ENCODE measurements at regions not wholly inside any gene's neighbourhood (a gene's known extent, or its start where the extent isn't known, plus 50 kb on each side); places are given as distances from the start of the nearest gene placed in this dataset.
"Not testable (repeated sequence)": the region's sequence is repeated elsewhere in the genome, so short reads cannot be mapped to it uniquely, and the experiment has no call there.

DNA sequence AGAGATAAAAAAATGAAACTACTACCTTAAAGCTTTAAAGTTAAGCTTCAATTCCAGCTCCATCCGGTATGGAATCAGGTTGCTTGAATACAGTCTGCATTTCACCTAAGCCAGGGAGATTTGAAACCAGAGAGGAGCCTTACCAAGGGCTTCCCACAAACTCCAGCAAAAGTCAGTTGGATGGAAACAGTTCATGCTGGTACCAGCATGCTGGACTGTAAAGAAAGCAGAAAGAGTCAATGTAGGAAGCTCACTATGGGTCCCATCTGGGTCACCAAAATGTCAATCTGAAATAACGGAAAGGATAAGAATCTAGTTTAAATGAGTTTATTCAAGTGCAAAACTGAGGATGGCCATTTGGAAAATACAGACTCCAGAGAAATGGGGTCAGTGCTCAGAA, 65.3 kb downstream of the CDO1 start:
- DNase-seq, result no peak

DNA sequence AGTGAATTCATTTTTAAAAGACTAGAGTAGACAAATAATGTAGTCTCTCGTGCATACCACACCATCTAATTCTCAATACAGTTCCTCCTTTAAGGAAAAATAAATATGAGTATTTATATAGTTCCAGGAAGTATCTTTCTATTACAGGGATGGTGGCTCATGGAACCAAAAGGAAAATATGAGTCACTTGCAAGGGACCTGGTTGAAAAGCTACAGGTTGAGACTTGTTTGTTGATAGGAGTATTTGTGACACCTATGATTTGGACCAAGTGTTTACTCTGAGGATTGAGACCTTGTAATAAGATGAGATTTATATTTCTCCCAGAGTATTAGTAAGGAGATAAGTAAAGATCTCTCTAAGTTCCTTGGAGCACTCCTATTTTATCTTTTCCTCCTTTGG, 67.4 kb downstream of the CDO1 start:
- DNase-seq, result peak in 1 of 3 experiments; percentile 19

DNA sequence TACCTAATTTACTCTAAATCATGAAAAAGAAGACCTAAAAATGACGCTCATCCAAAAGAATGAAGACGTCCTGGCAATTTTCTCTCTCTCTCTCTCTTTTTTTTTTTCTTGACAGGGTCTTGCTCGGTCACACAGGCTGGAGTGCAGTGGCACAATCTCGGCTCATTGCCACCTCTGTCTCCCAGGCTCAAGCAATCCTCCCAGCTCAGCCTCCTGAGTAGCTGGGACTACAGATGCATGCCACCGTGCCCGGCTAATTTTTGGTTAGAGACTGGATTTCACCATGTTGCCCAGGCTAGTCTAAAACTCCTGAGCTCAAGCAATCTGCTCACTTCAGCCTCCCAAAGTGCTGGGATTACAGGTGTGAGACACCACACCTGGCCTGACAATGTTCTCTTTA, 77.2 kb downstream of the CDO1 start:
- not testable (repeated sequence) for DNase-seq

DNA sequence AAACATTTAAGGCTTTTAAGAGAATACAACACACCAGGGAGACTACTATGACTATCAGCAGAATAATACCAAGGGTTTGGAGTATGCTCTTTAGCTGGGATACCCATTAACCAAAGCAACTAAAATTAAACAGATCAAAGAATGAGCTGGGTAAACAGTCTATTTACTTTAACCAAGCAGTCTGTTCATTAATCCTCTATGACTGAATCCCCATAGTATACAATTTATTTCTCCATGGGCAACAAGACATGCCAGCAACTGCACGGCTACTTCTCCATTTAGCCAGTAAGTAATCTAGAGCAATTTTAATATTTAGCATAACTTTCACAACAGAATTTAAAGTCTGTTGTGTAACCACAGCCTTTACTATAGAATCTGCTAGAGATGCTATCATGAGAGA, 77.6 kb downstream of the CDO1 start:
- peak in 2 of 3 experiments; percentile 2 to 52 for DNase-seq

DNA sequence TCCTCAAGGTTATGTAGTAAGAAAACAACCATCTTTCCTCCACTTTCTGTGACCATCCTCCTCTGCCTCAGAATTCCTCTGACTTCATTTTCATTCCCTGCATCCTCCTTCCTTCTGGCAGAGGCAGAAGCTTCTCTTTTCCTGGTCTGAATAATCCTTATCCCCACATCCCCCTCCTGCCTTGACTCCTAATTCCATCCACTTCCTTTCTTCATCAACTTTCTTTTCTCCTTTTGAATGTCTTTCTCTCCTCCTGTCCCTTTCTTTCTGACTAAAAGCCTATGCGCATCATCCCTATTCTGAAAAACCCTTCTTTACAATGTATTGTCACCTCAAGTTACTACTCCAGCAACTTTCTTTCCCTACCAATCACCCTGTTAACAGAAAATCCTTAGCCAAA, 79.0 kb downstream of the CDO1 start:
- no peak for DNase-seq

DNA sequence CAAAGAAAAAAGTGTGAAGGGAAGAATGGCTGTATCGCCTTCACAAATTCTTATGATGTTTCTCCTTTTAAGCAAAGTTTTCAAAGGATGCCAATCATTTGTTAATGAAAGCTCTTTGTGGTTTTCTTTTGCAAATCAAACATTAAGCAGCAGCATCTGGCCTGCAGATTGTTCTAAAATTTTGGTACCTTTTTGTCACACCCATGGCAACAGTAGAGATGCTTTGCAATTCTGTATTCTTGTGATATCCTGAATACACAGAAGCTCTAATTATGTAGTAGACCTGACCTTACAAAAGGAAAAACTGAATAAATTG, 79.8 kb downstream of the CDO1 start:
- no peak for DNase-seq

DNA sequence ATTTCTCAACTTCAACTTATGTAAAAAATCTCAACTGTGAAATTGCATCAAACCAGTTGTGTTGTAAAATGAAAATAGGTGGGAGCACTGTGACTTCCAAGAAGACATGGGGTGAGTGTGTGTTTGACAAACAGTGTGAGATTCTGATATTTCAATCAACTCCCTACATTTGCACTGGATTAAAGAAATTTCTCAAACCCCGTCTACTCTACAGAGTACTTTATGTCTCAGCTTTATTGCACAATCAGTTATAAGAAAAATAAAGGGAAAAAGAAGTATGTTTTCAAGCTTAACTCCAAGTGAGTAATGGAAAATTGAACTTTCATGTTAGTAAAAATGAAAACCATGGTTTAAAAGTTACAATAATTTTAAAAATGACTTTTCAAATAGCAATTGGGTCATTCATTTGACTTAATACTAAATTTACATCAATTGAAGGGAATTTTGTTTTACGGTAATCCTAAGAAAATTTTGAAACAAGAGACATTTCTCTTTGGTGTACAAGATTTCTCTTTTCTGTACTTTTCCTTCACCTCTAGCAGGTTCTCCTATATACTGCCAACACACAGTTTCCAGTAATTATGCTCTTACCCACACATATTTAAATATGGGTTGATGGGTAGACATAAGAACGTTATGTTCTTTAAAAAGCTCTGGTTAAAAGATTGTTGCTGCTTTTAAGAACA, 80.3 kb downstream of the CDO1 start:
- DNase-seq, result no peak

DNA sequence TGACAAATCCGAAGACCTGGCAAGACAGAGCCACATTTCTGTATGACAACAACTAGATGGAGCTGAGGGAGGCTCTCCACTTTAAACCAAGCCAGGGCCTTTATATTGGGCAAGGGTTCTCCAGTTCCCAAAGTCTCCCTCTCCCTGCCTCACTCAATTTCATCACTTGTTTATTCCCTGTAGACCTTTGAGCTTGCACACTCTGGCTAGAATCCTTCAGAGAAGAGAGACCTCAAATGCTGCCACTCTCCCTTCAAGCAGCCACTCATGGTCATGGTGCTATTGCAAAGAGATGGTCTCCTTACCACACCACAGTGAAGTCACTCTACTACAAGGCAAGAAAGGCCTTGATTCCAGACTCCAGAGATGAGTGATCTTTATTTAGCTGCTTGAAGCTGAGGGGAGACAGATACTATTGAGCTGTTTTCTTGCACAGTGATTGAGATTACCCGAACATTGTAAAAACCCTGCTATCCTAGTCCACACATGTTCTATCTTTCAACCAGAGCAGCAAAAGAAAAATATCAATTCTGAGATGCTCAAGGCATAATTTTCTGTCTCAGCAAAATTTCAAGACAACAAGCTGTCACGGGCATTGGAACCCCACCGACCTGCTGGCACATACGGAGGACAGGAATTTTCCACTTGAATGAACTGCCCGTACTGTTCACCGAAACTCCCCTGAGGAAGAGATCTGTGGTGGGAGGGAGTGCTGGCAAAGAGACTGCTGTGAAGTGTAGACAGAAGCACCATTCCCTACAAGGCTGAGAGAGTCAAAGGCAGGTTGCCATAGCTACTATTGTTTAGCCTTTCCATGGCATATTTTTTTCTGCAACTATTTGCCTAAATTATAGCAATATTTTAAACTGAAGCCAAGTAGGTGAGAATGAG, 81.1 kb downstream of the CDO1 start:
- no peak for DNase-seq

DNA sequence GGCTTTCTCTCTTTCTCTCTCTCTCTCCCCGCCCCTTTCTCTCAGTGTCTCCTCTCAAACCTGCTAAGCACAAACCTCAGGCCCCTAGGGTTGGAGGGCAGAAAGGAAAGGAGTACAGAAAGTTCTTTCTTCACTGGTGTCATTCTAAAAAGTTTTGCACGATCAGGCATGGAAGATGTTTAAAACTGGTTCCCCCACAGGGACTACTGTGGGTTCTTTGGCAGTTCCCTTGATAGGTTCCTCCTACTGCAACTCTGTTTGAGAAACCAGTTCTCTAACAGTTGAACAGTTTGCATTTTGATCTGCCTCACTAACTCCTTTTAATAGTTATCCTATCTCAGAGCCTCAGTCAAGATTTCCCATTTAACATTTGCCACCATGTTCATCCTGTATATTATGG, 82.9 kb downstream of the CDO1 start:
- no peak for DNase-seq

DNA sequence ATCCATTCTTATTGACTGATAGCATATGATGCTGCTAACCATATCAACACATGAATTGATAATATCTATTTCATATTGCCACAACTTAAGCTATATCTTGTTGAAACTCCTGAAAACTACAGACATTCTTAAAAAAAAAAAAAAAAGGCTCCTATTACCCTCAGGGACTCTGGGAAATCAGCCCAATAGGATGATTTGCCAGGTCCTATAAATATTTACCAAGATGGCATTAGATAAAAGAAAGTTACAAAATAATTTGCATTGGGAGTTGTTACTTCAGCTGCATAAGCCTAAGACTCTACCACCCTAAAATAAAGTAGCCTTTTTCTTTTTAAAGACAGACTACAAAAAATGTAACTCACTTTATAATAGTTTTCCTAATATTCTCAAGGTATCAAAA, 84.4 kb downstream of the CDO1 start:
- no peak for DNase-seq

DNA sequence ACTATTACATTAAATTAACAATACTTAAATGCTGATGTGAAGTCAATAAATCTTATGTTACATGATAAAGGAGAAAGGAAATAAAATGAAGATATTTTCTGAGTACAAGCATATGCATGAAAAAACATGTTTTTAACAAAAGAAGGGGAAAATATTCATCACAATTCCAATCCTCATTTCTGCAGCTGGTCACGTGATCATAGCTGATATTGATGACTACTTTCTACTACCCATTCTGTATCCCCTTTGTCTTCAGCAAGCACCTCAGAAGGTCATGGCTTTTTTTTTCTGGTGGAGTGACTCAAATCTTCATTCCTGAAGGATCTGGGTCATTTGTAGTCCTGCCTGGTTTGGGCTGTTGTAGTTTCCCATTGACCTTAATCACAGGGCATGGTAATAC, 90.9 kb downstream of the CDO1 start:
- no peak for DNase-seq

DNA sequence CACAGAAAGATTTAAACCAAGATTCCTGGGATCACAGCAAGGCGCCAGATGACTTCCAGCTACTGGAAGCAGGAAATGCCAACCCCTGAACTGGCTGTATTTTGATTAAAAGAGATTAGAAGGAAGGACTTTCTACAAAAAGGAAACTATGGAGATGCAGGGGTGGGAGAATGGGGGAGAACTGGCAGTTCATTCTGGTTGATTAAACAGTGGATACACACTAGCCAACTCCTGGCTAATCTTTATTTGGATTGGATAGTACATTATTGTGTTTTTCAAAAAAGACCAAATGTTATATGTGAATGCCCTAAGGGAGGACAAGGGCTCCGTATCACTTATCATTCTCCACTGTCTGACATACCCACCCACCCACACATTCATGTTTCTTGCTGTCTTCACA, 93.2 kb downstream of the CDO1 start:
- no peak for DNase-seq

DNA sequence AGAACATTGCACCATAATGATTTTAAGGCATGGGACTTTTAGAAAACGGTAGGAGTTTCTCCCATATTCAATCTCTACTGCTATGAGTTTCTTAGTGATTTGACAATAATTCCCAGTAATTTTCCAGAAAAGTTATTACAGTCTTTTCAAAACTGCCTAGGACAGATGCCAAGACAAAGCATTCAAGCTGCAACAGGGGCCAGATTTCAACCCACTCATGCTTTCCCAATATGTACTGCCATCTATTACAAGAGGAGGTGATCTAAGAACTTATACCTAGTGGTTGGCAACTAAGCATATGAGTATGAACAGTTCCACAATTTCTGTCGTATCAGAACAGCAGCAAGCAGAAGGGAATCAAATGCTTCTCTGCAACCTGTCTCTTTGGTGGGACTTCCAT, 95.1 kb upstream of the TMED7 start:
- DNase-seq, result no peak

DNA sequence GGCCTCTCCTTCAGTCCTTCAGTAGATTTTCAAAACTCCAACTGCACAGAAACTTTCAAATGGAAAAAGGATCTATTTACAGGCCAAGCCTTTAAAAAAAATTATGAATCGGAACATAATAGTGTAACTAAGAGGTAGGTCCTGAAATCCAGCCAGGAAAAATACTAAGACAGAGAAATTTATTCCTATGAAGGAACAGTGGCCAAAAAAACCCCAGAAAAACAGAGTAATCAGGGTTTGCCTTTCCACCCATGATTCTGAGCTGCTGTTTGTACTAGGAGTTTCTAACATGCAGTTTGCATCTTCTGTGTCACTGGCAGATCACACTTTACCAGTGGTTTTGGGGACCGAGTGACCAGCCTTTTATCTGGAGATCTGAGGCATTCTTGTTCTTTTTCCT, 93.1 kb upstream of the TMED7 start:
- DNase-seq, result no peak

DNA sequence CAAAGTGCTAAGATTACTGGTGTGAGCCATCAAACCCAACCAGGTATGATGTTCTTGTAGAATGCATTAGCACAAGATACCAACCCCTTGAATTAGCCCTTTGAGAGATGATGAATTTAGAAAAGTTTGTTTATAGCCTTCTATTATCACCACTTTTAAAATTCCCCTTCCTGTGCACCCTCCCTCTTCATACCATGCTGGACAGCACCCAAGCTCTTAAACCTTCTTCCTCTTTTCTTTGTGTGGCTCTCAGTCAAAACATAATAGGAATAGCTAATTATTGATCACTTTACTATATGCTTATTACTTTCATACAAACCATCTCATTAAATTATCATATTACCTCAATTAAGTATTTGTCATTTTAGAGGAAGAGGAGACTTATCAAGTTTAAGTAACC, 87.6 kb upstream of the TMED7 start:
- no peak for DNase-seq

DNA sequence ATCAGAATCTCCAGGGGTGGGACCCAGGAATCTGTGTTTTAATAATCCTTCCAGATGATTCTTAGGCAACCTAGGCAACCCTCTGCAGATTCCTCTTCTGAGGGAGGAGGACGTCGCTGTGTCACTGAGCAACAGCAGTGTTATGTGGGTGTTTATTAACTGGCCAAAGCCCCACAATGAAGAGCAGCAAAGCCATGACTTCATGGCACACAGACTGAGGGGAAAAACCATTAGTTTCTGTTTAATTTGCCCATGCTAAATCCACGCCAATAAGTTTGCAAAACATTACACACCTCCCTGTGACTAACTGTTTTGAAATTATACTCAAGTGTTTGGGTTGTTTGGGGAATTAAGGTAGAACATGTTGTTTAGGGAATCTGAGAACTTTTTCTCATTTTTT, 83.7 kb upstream of the TMED7 start:
- no peak for DNase-seq

DNA sequence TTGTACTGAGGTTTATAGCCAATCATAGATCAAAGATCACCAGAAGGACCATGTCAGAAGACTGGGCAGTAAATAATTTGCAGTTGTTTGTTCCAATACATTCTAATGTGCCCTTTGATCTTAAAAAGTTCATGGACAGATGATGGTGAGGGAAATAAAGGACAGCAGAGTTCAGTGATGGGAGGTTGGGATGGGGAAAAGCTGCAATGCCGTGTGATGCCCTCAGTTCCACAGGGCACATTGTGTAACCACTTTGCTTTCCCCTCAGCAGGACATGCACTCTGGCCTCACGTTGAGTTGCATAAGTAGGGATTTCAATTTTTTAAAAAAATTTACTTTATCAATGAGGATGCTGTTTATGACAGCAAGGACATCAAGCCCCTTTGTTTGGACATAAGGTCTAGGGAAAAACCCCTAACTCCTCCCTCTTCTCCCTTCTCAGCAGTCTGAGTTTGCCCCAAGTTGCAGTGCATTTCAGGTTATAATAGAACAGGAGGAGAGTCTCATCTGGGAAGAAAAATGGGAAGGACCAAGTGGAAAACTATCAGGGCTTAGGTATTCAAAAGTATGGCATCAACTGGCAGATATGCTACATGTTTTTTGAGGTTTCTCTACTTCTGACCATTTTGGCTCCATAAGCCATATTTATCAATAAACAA, 83.1 kb upstream of the TMED7 start:
- DNase-seq, result no peak

DNA sequence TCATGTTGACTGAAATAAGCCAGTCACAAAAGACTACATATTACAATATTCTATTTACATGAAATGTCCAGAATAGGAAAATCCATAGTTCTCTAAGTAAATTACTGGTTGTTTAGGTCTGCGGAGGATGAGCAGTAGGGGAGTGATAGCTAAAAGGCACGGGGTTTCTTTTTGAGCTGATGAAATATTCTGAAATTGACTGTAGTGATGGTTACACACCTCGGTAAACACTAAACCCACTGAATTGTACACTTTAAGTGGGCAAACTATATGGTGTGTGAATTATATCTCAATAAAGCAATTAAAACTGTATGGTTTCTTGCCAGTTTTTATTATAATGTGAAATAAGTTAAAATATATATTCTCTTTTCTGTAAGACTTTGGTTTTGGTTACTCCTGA, 77.7 kb upstream of the TMED7 start:
- no peak for DNase-seq

DNA sequence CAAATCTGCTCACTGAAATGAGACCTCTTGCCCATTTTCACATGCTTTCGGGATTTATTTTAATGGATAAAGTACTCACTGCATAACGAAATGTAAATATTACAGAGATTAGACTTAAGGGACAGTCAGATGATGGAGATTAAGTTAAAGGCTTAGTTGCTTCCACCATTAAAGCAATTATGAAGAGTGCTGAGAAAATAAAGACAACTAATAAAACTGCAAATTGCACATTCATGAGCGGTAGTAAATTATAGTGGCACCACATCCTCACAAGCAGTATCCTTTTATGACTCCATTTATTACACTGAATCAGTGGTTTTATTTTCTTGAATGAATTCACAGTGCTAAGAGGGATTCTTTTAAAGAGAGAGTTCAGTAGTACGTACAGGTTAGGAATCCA, 76.2 kb upstream of the TMED7 start:
- DNase-seq, result peak in 2 of 3 experiments; percentile 13 to 74

DNA sequence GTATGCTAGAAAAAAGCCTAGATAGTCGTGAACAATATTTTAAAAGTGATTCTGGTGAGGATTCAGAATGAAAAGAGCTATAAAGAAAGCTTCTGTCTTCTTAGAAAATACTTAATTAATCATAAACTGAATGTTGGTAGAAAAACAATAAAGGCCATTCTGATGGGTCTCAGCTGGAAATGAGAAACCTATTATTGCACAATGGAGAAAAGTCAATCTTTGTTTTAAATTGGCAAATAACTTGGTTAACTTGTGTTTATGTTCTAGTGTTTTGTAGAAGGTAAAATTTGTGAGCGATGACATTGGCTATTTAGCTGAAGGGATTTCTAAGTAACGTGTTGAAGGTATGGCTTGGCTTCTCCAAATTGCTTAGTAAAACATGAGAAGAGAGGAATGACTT, 74.1 kb upstream of the TMED7 start:
- DNase-seq, result no peak

DNA sequence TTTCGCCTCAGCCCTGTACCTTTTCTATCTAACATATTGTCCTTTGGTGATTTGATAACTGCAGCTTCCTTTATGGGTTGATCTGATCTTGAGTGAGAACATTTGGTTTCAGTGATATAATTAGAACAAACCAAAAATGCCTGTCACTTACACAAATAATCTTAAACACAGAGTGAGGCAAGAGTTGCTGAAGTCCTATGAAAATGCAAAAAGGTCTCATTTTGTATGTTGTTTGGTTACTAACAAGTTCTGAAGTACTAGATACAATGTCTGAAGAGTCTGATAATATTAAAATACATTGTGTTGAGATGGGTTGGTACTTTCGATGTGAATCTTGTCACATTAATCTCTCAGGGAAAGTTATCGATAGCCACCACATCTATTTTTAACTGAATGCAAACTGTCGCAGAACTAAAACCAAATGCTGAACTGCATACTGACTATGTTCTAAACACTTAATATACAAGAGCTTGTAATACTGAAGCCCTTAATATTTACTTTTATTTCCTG, 70.4 kb upstream of the TMED7 start:
- DNase-seq, result no peak

DNA sequence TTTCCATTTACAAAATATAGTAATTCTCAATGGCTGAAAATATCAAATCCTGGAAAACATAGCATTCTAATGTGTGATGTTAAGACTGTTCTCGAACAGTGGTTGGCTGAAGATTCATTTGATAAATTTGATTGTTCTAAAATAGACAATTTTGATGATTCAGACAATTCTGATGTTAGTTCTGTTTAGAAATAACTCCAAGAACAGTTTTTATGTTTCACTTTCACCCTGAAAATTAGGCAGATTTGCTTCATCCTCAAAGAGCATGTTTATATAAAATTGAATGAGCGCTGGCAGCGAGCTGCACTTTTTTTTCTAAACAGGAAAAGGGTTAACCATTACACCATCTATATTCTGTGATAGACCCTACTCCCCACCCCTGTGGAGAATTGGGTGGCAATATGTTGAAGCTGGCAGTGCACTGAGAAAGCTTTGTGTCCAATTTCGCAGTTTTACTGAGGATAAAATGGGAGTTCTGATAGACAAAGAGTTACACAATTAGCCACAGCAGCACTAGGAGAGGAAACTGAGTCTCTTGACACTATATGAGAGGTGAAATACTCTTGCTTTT, 69.6 kb upstream of the TMED7 start:
- no peak for DNase-seq

DNA sequence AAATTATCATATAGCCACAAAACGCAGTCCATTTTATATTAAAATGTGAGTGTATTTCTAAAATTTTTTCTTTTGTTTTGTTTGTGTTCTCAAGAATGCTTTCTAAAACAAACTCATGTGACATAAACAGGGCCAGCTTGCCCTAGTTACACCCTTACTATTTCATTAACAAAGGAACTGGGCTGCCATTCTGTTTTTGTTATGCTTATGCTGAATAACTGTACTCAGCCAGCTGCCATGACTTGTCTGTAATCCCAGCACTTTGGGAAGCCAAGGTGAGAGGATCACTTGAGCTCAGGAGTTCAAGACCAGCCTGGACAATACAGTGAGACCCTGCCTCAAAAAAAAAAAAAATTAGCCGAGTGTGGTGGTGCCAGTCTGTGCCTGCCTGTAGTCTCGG, 66.0 kb upstream of the TMED7 start:
- DNase-seq, result not testable (repeated sequence)

DNA sequence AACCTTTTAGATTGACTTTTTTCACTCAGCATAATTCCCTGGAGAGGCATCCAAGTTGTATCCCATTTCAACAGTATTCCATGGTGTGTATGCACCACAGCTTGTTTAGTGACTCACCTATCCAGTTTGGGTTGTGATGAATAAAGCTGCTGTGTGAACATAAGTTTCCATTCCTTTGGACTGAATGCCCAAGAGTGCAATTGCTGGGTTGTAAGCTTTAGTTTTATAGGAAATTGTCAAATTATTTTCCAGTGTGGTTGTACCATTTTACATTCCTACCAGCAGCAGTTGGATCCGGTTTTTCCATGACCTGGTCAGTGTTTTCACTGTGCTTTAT, 60.9 kb upstream of the TMED7 start:
- DNase-seq, result no peak
